Glutamatergic neuron (in vitro differentiated cells): ENCODE measurements at regions not wholly inside any gene's neighbourhood (a gene's known extent, or its start where the extent isn't known, plus 50 kb on each side); places are given as distances from the start of the nearest gene placed in this dataset.
"Not testable (repeated sequence)": the region's sequence is repeated elsewhere in the genome, so short reads cannot be mapped to it uniquely, and the experiment has no call there.

ENCODE experiments used
- DNase-seq: peaks from one replicate; pipeline ENCODE4 v3.0.0; 2022
- H3K27ac Mint-ChIP-seq: one replicate; pipeline ENCODE4 v1.8.0; 2020; ENCODE audit warnings: mild to moderate bottlenecking, mixed read lengths, inconsistent platforms; ENCODE audit not compliant: unreplicated experiment
- H3K27me3 Mint-ChIP-seq: one replicate; pipeline ENCODE4 v1.8.0; 2020; ENCODE audit warnings: mild to moderate bottlenecking, moderate library complexity, mixed read lengths, inconsistent platforms; ENCODE audit not compliant: unreplicated experiment
- H3K36me3 Mint-ChIP-seq: one replicate; pipeline ENCODE4 v1.8.0; 2020; ENCODE audit warnings: mild to moderate bottlenecking, mixed read lengths, inconsistent platforms; ENCODE audit not compliant: unreplicated experiment
- H3K4me1 Mint-ChIP-seq: one replicate; pipeline ENCODE4 v1.8.0; 2020; ENCODE audit warnings: mild to moderate bottlenecking, low read depth, mixed read lengths, inconsistent platforms; ENCODE audit not compliant: unreplicated experiment
- H3K4me3 Mint-ChIP-seq: one replicate; pipeline ENCODE4 v1.8.0; 2020; ENCODE audit warnings: mild to moderate bottlenecking, mixed read lengths, inconsistent platforms; ENCODE audit not compliant: unreplicated experiment
- H3K9me3 Mint-ChIP-seq: one replicate; pipeline ENCODE4 v1.8.0; 2020; ENCODE audit warnings: mild to moderate bottlenecking, moderate library complexity, mixed read lengths, inconsistent platforms; ENCODE audit not compliant: unreplicated experiment
- CTCF ChIP-seq: fragments of 200-600 bp; sonication (generic); IDR thresholded peaks from one replicate; pipeline ENCODE4 v1.5.0; 2021; ENCODE audit not compliant: partially characterized antibody, unreplicated experiment

GRCh38 chr12:97051341-97051740 lies 144.3 kb downstream of the NEDD1 start:
- Mint-ChIP-seq H3K4me3 (no peak overlapping the region), H3K27me3 (no peaks in the 10 kb centered on the region), H3K36me3 (no peaks in the 10 kb centered on the region), H3K27ac (no peak overlapping the region), H3K9me3 (peaks cover 4% of the 10 kb centered on the region), H3K4me1 (no peaks in the 10 kb centered on the region)
- TF ChIP-seq CTCF, result no peak
- DNase-seq, result no peak

- H3K27ac Mint-ChIP-seq, result no peak overlapping the region
- no peak for DNase-seq
- no peaks in the 10 kb centered on the region for H3K4me1 Mint-ChIP-seq
- H3K36me3 Mint-ChIP-seq, result peaks cover 5% of the 10 kb centered on the region
- H3K4me3 Mint-ChIP-seq, result no peak overlapping the region
- H3K9me3 Mint-ChIP-seq, result peaks cover 6% of the 10 kb centered on the region
- H3K27me3 Mint-ChIP-seq, result no peaks in the 10 kb centered on the region
- TF ChIP-seq CTCF, result no peak
These were observed 154.1 kb downstream of the NEDD1 start for GRCh38 chr12:97061171-97061570.

DNA sequence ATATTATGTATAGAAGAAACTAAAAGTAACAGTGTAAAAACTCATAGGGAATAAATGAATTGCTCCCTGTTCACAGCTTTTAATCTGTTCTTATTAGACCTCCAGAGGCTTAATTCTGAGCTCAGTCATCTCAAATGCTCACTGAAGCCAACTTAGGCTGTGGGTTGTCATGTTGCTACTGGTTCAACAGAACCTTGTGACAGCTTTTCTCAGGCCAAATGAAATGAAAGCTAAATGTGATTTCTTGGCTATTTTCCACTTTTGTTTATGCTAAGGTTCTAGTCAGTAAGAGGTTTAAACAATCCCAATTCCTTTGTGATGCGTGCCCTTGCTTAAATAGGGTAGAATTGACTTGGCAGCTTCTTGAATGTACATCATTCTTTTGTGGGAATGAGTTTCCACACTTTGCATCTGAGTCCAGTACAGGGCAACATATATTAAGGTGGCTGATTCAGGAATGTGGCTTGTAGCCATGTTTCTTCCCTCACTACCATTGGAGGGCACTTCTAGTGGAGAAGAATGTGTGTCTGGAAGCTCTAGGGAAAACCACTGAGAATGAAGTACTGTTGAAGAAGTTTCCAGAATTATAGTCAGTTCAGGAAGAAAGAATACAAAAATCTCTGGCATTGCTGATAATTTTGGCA lies 156.4 kb downstream of the NEDD1 start:
- Mint-ChIP-seq H3K36me3 (no peaks in the 10 kb centered on the region), H3K27me3 (no peaks in the 10 kb centered on the region), H3K9me3 (peaks cover 4% of the 10 kb centered on the region), H3K27ac (no peak overlapping the region), H3K4me1 (no peaks in the 10 kb centered on the region), H3K4me3 (no peak overlapping the region)
- no peak for DNase-seq
- no peak for TF ChIP-seq CTCF

DNA sequence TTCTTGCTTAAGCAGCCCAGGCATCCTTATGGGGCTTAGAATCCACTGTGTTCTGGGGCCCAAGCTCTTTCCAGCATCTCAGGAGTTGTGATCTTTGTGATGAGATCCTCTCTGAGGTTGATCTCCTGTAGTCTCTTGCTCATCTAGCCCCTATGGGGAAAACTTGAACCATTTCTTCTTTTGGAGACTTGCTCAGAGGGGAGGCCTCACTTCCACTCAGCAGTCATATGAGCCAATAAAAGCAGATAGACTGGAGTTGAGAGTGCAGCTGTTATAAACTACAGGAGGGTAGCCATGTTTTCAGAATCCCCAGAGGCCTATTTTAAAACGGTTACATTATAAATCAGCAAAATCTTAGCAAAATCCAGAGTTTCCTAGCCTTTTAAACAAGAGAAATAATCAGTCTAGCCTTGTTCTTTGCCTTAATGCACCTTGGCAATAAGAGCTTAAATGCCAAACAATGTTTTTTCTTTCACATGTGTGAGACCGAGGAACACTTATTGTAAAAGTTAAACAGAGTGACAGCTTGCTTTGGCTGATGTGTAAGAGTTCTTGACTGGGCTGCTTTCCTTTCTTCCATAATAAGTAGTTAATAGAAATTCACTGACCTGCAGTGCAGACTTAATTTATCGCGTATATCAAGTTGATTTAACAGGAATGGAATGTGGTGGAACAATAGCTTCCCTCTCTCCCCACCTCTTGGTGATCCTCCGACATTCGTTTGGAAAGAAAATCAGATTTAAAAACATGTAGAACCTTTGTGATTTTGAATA lies 168.3 kb downstream of the NEDD1 start:
- DNase-seq, result no peak
- H3K27ac Mint-ChIP-seq, result no peak overlapping the region
- TF ChIP-seq CTCF, result no peak
- H3K4me1 Mint-ChIP-seq, result peaks cover 11% of the 10 kb centered on the region
- H3K9me3 Mint-ChIP-seq, result no peaks in the 10 kb centered on the region
- H3K36me3 Mint-ChIP-seq, result no peaks in the 10 kb centered on the region
- no peaks in the 10 kb centered on the region for H3K27me3 Mint-ChIP-seq
- H3K4me3 Mint-ChIP-seq, result no peak overlapping the region

GRCh38 chr12:97075934-97076630 lies 169.0 kb downstream of the NEDD1 start:
- Mint-ChIP-seq H3K9me3 (no peaks in the 10 kb centered on the region), H3K4me3 (no peak overlapping the region), H3K27me3 (no peaks in the 10 kb centered on the region), H3K4me1 (peaks cover 11% of the 10 kb centered on the region), H3K27ac (no peak overlapping the region), H3K36me3 (no peaks in the 10 kb centered on the region)
- no peak for DNase-seq
- TF ChIP-seq CTCF, result no peak

- not testable (repeated sequence) for DNase-seq, H3K4me3 Mint-ChIP-seq, H3K9me3 Mint-ChIP-seq, H3K36me3 Mint-ChIP-seq, H3K27me3 Mint-ChIP-seq, H3K27ac Mint-ChIP-seq
- peaks cover 11% of the 10 kb centered on the region for H3K4me1 Mint-ChIP-seq
These were observed 169.9 kb downstream of the NEDD1 start for GRCh38 chr12:97076912-97077311.
